K562 (cell line): ENCODE measurements at regions not wholly inside any gene's neighbourhood (a gene's known extent, or its start where the extent isn't known, plus 50 kb on each side); places are given as distances from the start of the nearest gene placed in this dataset.

Experiments
- ATAC-seq: fragments of 200-7000 bp; cut with Tn5 transposase; 3 replicates; pipeline ENCODE4 v1.9.1; 2020; ENCODE audit warnings: moderate library complexity
- BruUV-seq: library from RNA; stranded (reverse); fragments of 400-500 nt; replicated peaks from 2 replicates; lab custom pipeline; 2021; lab: Mats Ljungman, UMichigan
- CTCF ChIA-PET: fragments of 300-600 bp; formaldehyde crosslinking; extraction: SDS; loops from one replicate; lab custom pipeline; 2021; ENCODE audit warnings: low intra/inter-chr PET ratio; lab: Yijun Ruan, JAX
- POLR2A ChIA-PET: fragments of 300-600, 350-650 bp; sonication (Branson Sonifier 250); formaldehyde crosslinking; extraction: SDS; loops from one replicate; lab custom pipeline; 2021; ENCODE audit warnings: antibody characterized with exemption, inconsistent platforms; lab: Yijun Ruan, JAX
- DNase-seq, 4 experiments: peaks; one replicate each; pipeline versions ENCODE4 v3.0.0 to v3.0.0-alpha.2; 2011 to 2018; ENCODE audit warnings: low spot score in 3 of 4, mixed read lengths in 3 of 4; ENCODE audit errors: extremely low read depth in 1 of 4
- FAIRE-seq: peaks from 2 replicates; lab custom pipeline; 2011; peaks lifted over from hg19 to GRCh38; lab: Jason Lieb, UNC
- H2AFZ ChIP-seq: 2 replicates; pipeline ENCODE4 v1.6.0; 2011; ENCODE audit warnings: low read depth, low read length, control low read depth, inconsistent platforms
- H3K27ac ChIP-seq: fragments of 200-600 bp; 3 replicates; pipeline ENCODE4 v1.8.0; 2011; ENCODE audit warnings: low read depth, mild to moderate bottlenecking, control low read depth, inconsistent platforms, low read length, moderate library complexity, mixed read lengths; ENCODE audit errors: extremely low read depth
- H3K27me3 ChIP-seq, 2 experiments: fragments of 300-600 bp in 1 of 2; 2 replicates in 1 of 2; 3 replicates in 1 of 2; pipeline versions ENCODE4 v1.6.0 to v1.8.0; 2011; ENCODE audit warnings: inconsistent platforms in 2 of 2, low read length in 2 of 2, mild to moderate bottlenecking in 1 of 2, mixed read lengths in 1 of 2, moderate library complexity in 1 of 2; ENCODE audit not compliant: control insufficient read depth in 2 of 2, insufficient read depth in 2 of 2
- H3K36me3 ChIP-seq: fragments of 300-600 bp; 3 replicates; pipeline ENCODE4 v1.8.0; 2011; ENCODE audit warnings: mild to moderate bottlenecking, low read length, inconsistent platforms; ENCODE audit not compliant: control insufficient read depth, insufficient read depth
- H3K4me1 ChIP-seq, 2 experiments: fragments of 200-600 bp in 1 of 2; replicated peaks in 1 of 2; 2 replicates in 1 of 2; 3 replicates in 1 of 2; pipeline versions ENCODE4 v1.5.1 to v1.8.0; 2011; ENCODE audit warnings: inconsistent platforms in 2 of 2, low read length in 2 of 2, mild to moderate bottlenecking in 1 of 2, mixed read lengths in 1 of 2, moderate library complexity in 1 of 2; ENCODE audit not compliant: control insufficient read depth in 2 of 2, insufficient read depth in 2 of 2
- H3K4me2 ChIP-seq: 2 replicates; pipeline ENCODE4 v1.6.1; 2011; ENCODE audit warnings: low read length, control low read depth, inconsistent platforms, mixed read lengths; ENCODE audit not compliant: insufficient read depth
- H3K4me3 ChIP-seq: fragments of 200-600 bp; sonication (generic), shearing (Covaris generic); 2 replicates; pipeline ENCODE4 v1.5.1; 2016; ENCODE audit warnings: control low read depth, inconsistent platforms
- H3K79me2 ChIP-seq: fragments of 200-600 bp; 3 replicates; pipeline ENCODE4 v1.8.0; 2011; ENCODE audit warnings: low read length, inconsistent platforms; ENCODE audit not compliant: control insufficient read depth, insufficient read depth
- H3K9ac ChIP-seq, 2 experiments: 2 replicates each; pipeline versions ENCODE4 v1.6.0 to v1.6.1; 2011; ENCODE audit warnings: low read depth in 2 of 2, low read length in 2 of 2, control low read depth in 1 of 2, inconsistent platforms in 1 of 2, mild to moderate bottlenecking in 1 of 2, mixed read lengths in 1 of 2; ENCODE audit not compliant: insufficient read depth in 1 of 2
- H3K9me1 ChIP-seq: one replicate; pipeline ENCODE4 v1.6.0; 2011; ENCODE audit warnings: inconsistent platforms, mild to moderate bottlenecking, low read length, moderate library complexity; ENCODE audit not compliant: control insufficient read depth, insufficient read depth
- H3K9me3 ChIP-seq: replicated peaks from 2 replicates; pipeline ENCODE4 v1.5.1; 2011; ENCODE audit warnings: low read depth, low read length, inconsistent platforms; ENCODE audit not compliant: control insufficient read depth, insufficient read depth
- H4K20me1 ChIP-seq: replicated peaks from 2 replicates; pipeline ENCODE4 v1.6.1; 2011; ENCODE audit warnings: low read length, inconsistent platforms, mixed read lengths; ENCODE audit not compliant: control insufficient read depth, insufficient read depth
- BACH1 ChIP-seq: fragments of 200-800 bp; sonication (Bioruptor generic); IDR thresholded peaks from 2 replicates; pipeline ENCODE4 v1.6.1; 2016; ENCODE audit warnings: missing genetic modification characterization, missing compliant biosample characterization
- DEAF1 ChIP-seq: fragments of 450-650 bp; formaldehyde crosslinking; IDR thresholded peaks from 2 replicates; pipeline ENCODE4 v1.4.0; 2020; ENCODE audit warnings: mild to moderate bottlenecking, moderate library complexity
- ETV6 ChIP-seq, 3 experiments: fragments of 150-350 bp in 1 of 3; sonication (generic) in 1 of 3; formaldehyde crosslinking in 1 of 3; IDR thresholded peaks; 2 replicates each; pipeline versions ENCODE4 v1.6.1 to v1.8.0; 2014 to 2022; ENCODE audit warnings: borderline replicate concordance in 2 of 3, low read depth in 2 of 3, antibody characterized with exemption in 1 of 3, low read length in 1 of 3, mild to moderate bottlenecking in 1 of 3, missing genetic modification reagents in 1 of 3
- HDAC3 ChIP-seq: fragments of 450-650 bp; IDR thresholded peaks from 2 replicates; pipeline ENCODE4 v1.6.1; 2018; ENCODE audit warnings: borderline replicate concordance, mild to moderate bottlenecking, moderate library complexity; ENCODE audit not compliant: partially characterized antibody
- JUN ChIP-seq, 2 experiments: sonication (generic) in 1 of 2; formaldehyde crosslinking in 1 of 2; IDR thresholded peaks; 2 replicates each; pipeline versions ENCODE4 v1.6.1 to v1.8.0; 2012 to 2022; ENCODE audit warnings: borderline replicate concordance in 2 of 2, mild to moderate bottlenecking in 2 of 2, improper control_type of control experiment in 1 of 2, low read depth in 1 of 2, low read length in 1 of 2, missing genetic modification reagents in 1 of 2
- NR4A1 ChIP-seq, 2 experiments: fragments of 250-450 bp in 1 of 2; fragments of 450-650 bp in 1 of 2; sonication (Bioruptor Pico) in 1 of 2; IDR thresholded peaks; 2 replicates each; pipeline versions ENCODE4 v1.4.0 to v1.6.1; 2016 to 2020; ENCODE audit warnings: mild to moderate bottlenecking in 2 of 2, missing compliant biosample characterization in 1 of 2, missing genetic modification characterization in 1 of 2, moderate library complexity in 1 of 2
- SLC30A9 ChIP-seq: fragments of 250-450 bp; sonication (Bioruptor Pico); IDR thresholded peaks from 2 replicates; pipeline ENCODE4 v1.8.0; 2022; ENCODE audit warnings: mild to moderate bottlenecking, moderate library complexity
- SRSF7 ChIP-seq: fragments of 200-400 bp; formaldehyde crosslinking; optimal IDR thresholded peaks from 2 replicates; pipeline ENCODE3; 2017; ENCODE audit warnings: mild to moderate bottlenecking, low read depth, low read length
- ZNF197 ChIP-seq: fragments of 200-800 bp; sonication (Bioruptor generic); IDR thresholded peaks from 2 replicates; pipeline ENCODE4 v1.6.1; 2016; ENCODE audit warnings: low read depth, missing genetic modification characterization, missing compliant biosample characterization
- WGBS: fragments of 100-300 bp; shearing (Covaris generic); methylation state at CpG from one replicate; pipeline ENCODE4 v1.1.6; 2016; ENCODE audit warnings: low coverage, mixed read lengths; ENCODE audit not compliant: insufficient coverage; ENCODE audit errors: missing lambda C conversion rate; 5-methylcytosine and 5-hydroxymethylcytosine counted together
- in situ Hi-C: fragments of 300-500 bp; cut with MboI; formaldehyde crosslinking; loops from 4 replicates; pipeline ENCODE4 v1.15.0; 2018; ENCODE audit warnings: inconsistent platforms, mixed read lengths
- intact Hi-C: fragments of 100-400 bp; cut with micrococcal nuclease; formaldehyde crosslinking; loops from 2 replicates; pipeline ENCODE4 v1.14.2; 2022

GRCh38 chr5:97297063-97297703, 114.1 kb upstream of the RIOK2 start:
- FAIRE-seq = no peak
- ATAC-seq = peak; percentile 75
- Histone ChIP-seq H3K4me2 (no peak overlapping the region), H3K4me1 (no peaks in the 10 kb centered on the region), H3K4me3 (no peak overlapping the region), H3K9me3 (no peaks in the 10 kb centered on the region), H3K27ac (no peak overlapping the region), H3K36me3 (no peaks in the 10 kb centered on the region), H3K9me1 (no peaks in the 10 kb centered on the region), H4K20me1 (no peaks in the 10 kb centered on the region), H3K27me3 (no peaks in the 10 kb centered on the region), H2AFZ (no peak overlapping the region), H3K79me2 (no peaks in the 10 kb centered on the region), H3K9ac (no peak overlapping the region)
- CTCF ChIA-PET = interaction anchor here (0.6 kb wide), 1 partner anchor 58 kb away, joined by 3 read pairs; no protein-coding TSS in a partner anchor
- 5% methylated on average over 5 of the region's 5 CpGs for WGBS
- DNase-seq = peak in 2 of 4 experiments; percentile 4 to 24
- intact Hi-C loops = no loop called here
- in situ Hi-C loops = no loop called here
- BruUV-seq = no TSS peak
- POLR2A ChIA-PET = no interaction called here
- TF ChIP-seq ETV6 (IDR thresholded peaks at IDR 0.05; ENCODE audit: borderline replicate concordance in 1 of 2, low read depth in 2 of 2, low read length in 1 of 2) = no peak
- TF ChIP-seq ETV6 (CRISPR knock-in tag; IDR thresholded peaks at IDR 0.05; ENCODE audit: borderline replicate concordance) = no peak
- no peak for TF ChIP-seq HDAC3
- no peak for TF ChIP-seq SRSF7
- TF ChIP-seq SLC30A9 (CRISPR knock-in tag) = no peak
- TF ChIP-seq BACH1 (tag) = no peak
- TF ChIP-seq ZNF197 (CRISPR knock-in tag) = no peak
- peak; percentile 42; the same call in 1 of the 2 replicates for TF ChIP-seq DEAF1 (CRISPR knock-in tag)
- no peak for TF ChIP-seq NR4A1 (CRISPR knock-in tag; IDR thresholded peaks at IDR 0.05)
- no peak for TF ChIP-seq NR4A1 (tag; IDR thresholded peaks at IDR 0.05)
- no peak for TF ChIP-seq JUN (IDR thresholded peaks at IDR 0.05; ENCODE audit: borderline replicate concordance, low read depth, low read length)
- TF ChIP-seq JUN (CRISPR knock-in tag; IDR thresholded peaks at IDR 0.05; ENCODE audit: borderline replicate concordance) = no peak
